ENCODE measurements at regions not wholly inside any gene's neighbourhood (a gene's known extent, or its start where the extent isn't known, plus 50 kb on each side); places are given as distances from the start of the nearest gene placed in this dataset.

GRCh38 chr3:153652076-153652475 lies 469.1 kb upstream of the ARHGEF26 start:
- no peak overlapping the region for H3K4me3 Mint-ChIP-seq
- Histone ChIP-seq H3K4me2 (no peak overlapping the region), H2AFZ (replicated peaks) (no peak overlapping the region), H4K20me1 (ENCODE audit: low read depth) (no peaks in the 10 kb centered on the region), H3K9ac (no peak overlapping the region), H3F3A (ENCODE audit: low read depth) (no peaks in the 10 kb centered on the region), H3K27me3 (no peaks in the 10 kb centered on the region), H3K36me3 (no peaks in the 10 kb centered on the region), H3K9me3 (ENCODE audit: low read depth) (no peaks in the 10 kb centered on the region), H3K4me3 (no peak overlapping the region), H3K79me2 (ENCODE audit: low read depth) (no peaks in the 10 kb centered on the region), H3K4me1 (peaks cover 8% of the 10 kb centered on the region), H3K27ac (no peak overlapping the region)
- no peaks in the 10 kb centered on the region for H3K36me3 Mint-ChIP-seq
- peaks cover 2% of the 10 kb centered on the region for H3K27me3 Mint-ChIP-seq (ENCODE audit: insufficient read depth, low read depth)
- H3K4me1 Mint-ChIP-seq = no peaks in the 10 kb centered on the region
- peaks cover 3% of the 10 kb centered on the region for H3K9me3 Mint-ChIP-seq
- DNase-seq (ENCODE audit: low spot score) = no peak
- TF ChIP-seq CTCF (IDR thresholded peaks at IDR 0.05) = no peak
- no peak for TF ChIP-seq EZH2phosphoT487 (IDR thresholded peaks at IDR 0.05)
- no peak for TF ChIP-seq EZH2 (IDR thresholded peaks at IDR 0.05)
- H3K27ac Mint-ChIP-seq = no peak overlapping the region

- H3K9ac ChIP-seq = no peak overlapping the region
- Mint-ChIP-seq H3K4me1 (no peaks in the 10 kb centered on the region), H3K27ac (no peak overlapping the region), H3K9me3 (peaks cover 5% of the 10 kb centered on the region), H3K4me3 (no peak overlapping the region), H3K36me3 (no peaks in the 10 kb centered on the region), H3K27me3 (ENCODE audit: insufficient read depth, low read depth) (no peaks in the 10 kb centered on the region)
- no peak for DNase-seq (ENCODE audit: low spot score)
- H3K4me1 ChIP-seq = no peaks in the 10 kb centered on the region
- peaks cover 3% of the 10 kb centered on the region for H3K9me3 ChIP-seq (ENCODE audit: low read depth)
- no peak overlapping the region for H3K27ac ChIP-seq
- no peaks in the 10 kb centered on the region for H3F3A ChIP-seq (ENCODE audit: low read depth)
- H3K27me3 ChIP-seq = no peaks in the 10 kb centered on the region
- H3K4me3 ChIP-seq = no peak overlapping the region
- H3K79me2 ChIP-seq (ENCODE audit: low read depth) = no peaks in the 10 kb centered on the region
- H3K36me3 ChIP-seq = no peaks in the 10 kb centered on the region
- no peaks in the 10 kb centered on the region for H4K20me1 ChIP-seq (ENCODE audit: low read depth)
- no peak overlapping the region for H2AFZ ChIP-seq (replicated peaks)
- no peak overlapping the region for H3K4me2 ChIP-seq
- TF ChIP-seq EZH2 (IDR thresholded peaks at IDR 0.05) = no peak
- no peak for TF ChIP-seq EZH2phosphoT487 (IDR thresholded peaks at IDR 0.05)
- TF ChIP-seq CTCF (IDR thresholded peaks at IDR 0.05) = no peak
Measured at GRCh38 chr3:153657046-153657445, 464.1 kb upstream of the ARHGEF26 start.

GRCh38 chr3:153657461-153657860 lies 463.7 kb upstream of the ARHGEF26 start:
- Mint-ChIP-seq H3K27ac (no peak overlapping the region), H3K27me3 (ENCODE audit: insufficient read depth, low read depth) (no peaks in the 10 kb centered on the region), H3K9me3 (peaks cover 5% of the 10 kb centered on the region), H3K4me3 (no peak overlapping the region), H3K36me3 (no peaks in the 10 kb centered on the region), H3K4me1 (no peaks in the 10 kb centered on the region)
- Histone ChIP-seq H4K20me1 (ENCODE audit: low read depth) (no peaks in the 10 kb centered on the region), H3K27me3 (no peaks in the 10 kb centered on the region), H3K4me1 (no peaks in the 10 kb centered on the region), H3K4me2 (no peak overlapping the region), H3K79me2 (ENCODE audit: low read depth) (no peaks in the 10 kb centered on the region), H3K9me3 (ENCODE audit: low read depth) (peaks cover 3% of the 10 kb centered on the region), H3K4me3 (no peak overlapping the region), H2AFZ (replicated peaks) (no peak overlapping the region), H3K27ac (no peak overlapping the region), H3K9ac (no peak overlapping the region), H3K36me3 (no peaks in the 10 kb centered on the region), H3F3A (ENCODE audit: low read depth) (no peaks in the 10 kb centered on the region)
- TF ChIP-seq EZH2 (IDR thresholded peaks at IDR 0.05) (no peak), CTCF (IDR thresholded peaks at IDR 0.05) (no peak), EZH2phosphoT487 (IDR thresholded peaks at IDR 0.05) (no peak)
- DNase-seq (ENCODE audit: low spot score) = no peak
